ENCODE measurements at regions not wholly inside any gene's neighbourhood (a gene's known extent, or its start where the extent isn't known, plus 50 kb on each side); places are given as distances from the start of the nearest gene placed in this dataset.

- H3K4me3 ChIP-seq (ENCODE audit: low read length), result no peak overlapping the region
- no peaks in the 10 kb centered on the region for H3K9me3 ChIP-seq (replicated peaks; ENCODE audit: low read length)
- no peaks in the 10 kb centered on the region for H3K36me3 ChIP-seq (ENCODE audit: insufficient read depth, low read length)
- H3K4me2 ChIP-seq (ENCODE audit: low read length), result no peak overlapping the region
- no peaks in the 10 kb centered on the region for H3K27me3 ChIP-seq (ENCODE audit: control insufficient read depth, insufficient read depth, low read length)
- H3K9ac ChIP-seq (ENCODE audit: low read depth, low read length), result no peak overlapping the region
- H3K4me1 ChIP-seq (ENCODE audit: control insufficient read depth, insufficient read depth, low read length), result peaks cover 22% of the 10 kb centered on the region
Observed at GRCh38 chr5:98463676-98464075, 309.8 kb upstream of the RGMB start.

- no peaks in the 10 kb centered on the region for H3K27me3 ChIP-seq (ENCODE audit: control insufficient read depth, insufficient read depth, low read length)
- peaks cover 26% of the 10 kb centered on the region for H3K4me1 ChIP-seq (ENCODE audit: control insufficient read depth, insufficient read depth, low read length)
- H3K4me2 ChIP-seq (ENCODE audit: low read length), result no peak overlapping the region
- no peaks in the 10 kb centered on the region for H3K9me3 ChIP-seq (replicated peaks; ENCODE audit: low read length)
- no peak overlapping the region for H3K9ac ChIP-seq (ENCODE audit: low read depth, low read length)
- H3K4me3 ChIP-seq (ENCODE audit: low read length), result no peak overlapping the region
- H3K36me3 ChIP-seq (ENCODE audit: insufficient read depth, low read length), result no peaks in the 10 kb centered on the region
Observed at GRCh38 chr5:98464737-98465330, 308.6 kb upstream of the RGMB start.

GRCh38 chr5:98468188-98468869 lies 305.1 kb upstream of the RGMB start:
- Histone ChIP-seq H3K9me3 (replicated peaks; ENCODE audit: low read length) (no peaks in the 10 kb centered on the region), H3K36me3 (ENCODE audit: insufficient read depth, low read length) (no peaks in the 10 kb centered on the region), H3K27me3 (ENCODE audit: control insufficient read depth, insufficient read depth, low read length) (no peaks in the 10 kb centered on the region), H3K4me3 (ENCODE audit: low read length) (peak overlapping the region; percentile 39), H3K4me2 (ENCODE audit: low read length) (peak overlapping the region; percentile 70), H3K9ac (ENCODE audit: low read depth, low read length) (peak overlapping the region; percentile 72), H3K4me1 (ENCODE audit: control insufficient read depth, insufficient read depth, low read length) (peaks cover 20% of the 10 kb centered on the region)

GRCh38 chr5:98470747-98471146 lies 302.7 kb upstream of the RGMB start:
- peaks cover 24% of the 10 kb centered on the region for H3K4me1 ChIP-seq (ENCODE audit: control insufficient read depth, insufficient read depth, low read length)
- H3K9me3 ChIP-seq (replicated peaks; ENCODE audit: low read length), result no peaks in the 10 kb centered on the region
- H3K9ac ChIP-seq (ENCODE audit: low read depth, low read length), result no peak overlapping the region
- no peak overlapping the region for H3K4me2 ChIP-seq (ENCODE audit: low read length)
- no peaks in the 10 kb centered on the region for H3K36me3 ChIP-seq (ENCODE audit: insufficient read depth, low read length)
- H3K27me3 ChIP-seq (ENCODE audit: control insufficient read depth, insufficient read depth, low read length), result no peaks in the 10 kb centered on the region
- no peak overlapping the region for H3K4me3 ChIP-seq (ENCODE audit: low read length)

GRCh38 chr5:98471458-98471857 lies 302.0 kb upstream of the RGMB start:
- Histone ChIP-seq H3K9ac (ENCODE audit: low read depth, low read length) (no peak overlapping the region), H3K36me3 (ENCODE audit: insufficient read depth, low read length) (no peaks in the 10 kb centered on the region), H3K27me3 (ENCODE audit: control insufficient read depth, insufficient read depth, low read length) (no peaks in the 10 kb centered on the region), H3K4me2 (ENCODE audit: low read length) (no peak overlapping the region), H3K4me1 (ENCODE audit: control insufficient read depth, insufficient read depth, low read length) (peaks cover 29% of the 10 kb centered on the region), H3K9me3 (replicated peaks; ENCODE audit: low read length) (no peaks in the 10 kb centered on the region), H3K4me3 (ENCODE audit: low read length) (no peak overlapping the region)

- Histone ChIP-seq H3K27me3 (ENCODE audit: control insufficient read depth, insufficient read depth, low read length) (no peaks in the 10 kb centered on the region), H3K4me1 (ENCODE audit: control insufficient read depth, insufficient read depth, low read length) (peaks cover 10% of the 10 kb centered on the region), H3K4me2 (ENCODE audit: low read length) (no peak overlapping the region), H3K4me3 (ENCODE audit: low read length) (no peak overlapping the region), H3K36me3 (ENCODE audit: insufficient read depth, low read length) (no peaks in the 10 kb centered on the region), H3K9me3 (replicated peaks; ENCODE audit: low read length) (no peaks in the 10 kb centered on the region), H3K9ac (ENCODE audit: low read depth, low read length) (no peak overlapping the region)
Observed at GRCh38 chr5:98474216-98474615, 299.2 kb upstream of the RGMB start.

- Histone ChIP-seq H3K9me3 (replicated peaks; ENCODE audit: low read length) (no peaks in the 10 kb centered on the region), H3K4me2 (ENCODE audit: low read length) (no peak overlapping the region), H3K36me3 (ENCODE audit: insufficient read depth, low read length) (no peaks in the 10 kb centered on the region), H3K9ac (ENCODE audit: low read depth, low read length) (no peak overlapping the region), H3K4me1 (ENCODE audit: control insufficient read depth, insufficient read depth, low read length) (peaks cover 10% of the 10 kb centered on the region), H3K27me3 (ENCODE audit: control insufficient read depth, insufficient read depth, low read length) (no peaks in the 10 kb centered on the region), H3K4me3 (ENCODE audit: low read length) (no peak overlapping the region)
Observed at GRCh38 chr5:98474782-98475181, 298.7 kb upstream of the RGMB start.

GRCh38 chr5:98482321-98483300 lies 290.9 kb upstream of the RGMB start:
- peaks cover 18% of the 10 kb centered on the region for H3K4me1 ChIP-seq (ENCODE audit: control insufficient read depth, insufficient read depth, low read length)
- no peaks in the 10 kb centered on the region for H3K9me3 ChIP-seq (replicated peaks; ENCODE audit: low read length)
- H3K4me3 ChIP-seq (ENCODE audit: low read length), result peak overlapping the region; percentile 3
- H3K27me3 ChIP-seq (ENCODE audit: control insufficient read depth, insufficient read depth, low read length), result no peaks in the 10 kb centered on the region
- H3K9ac ChIP-seq (ENCODE audit: low read depth, low read length), result no peak overlapping the region
- no peaks in the 10 kb centered on the region for H3K36me3 ChIP-seq (ENCODE audit: insufficient read depth, low read length)
- H3K4me2 ChIP-seq (ENCODE audit: low read length), result peak overlapping the region; percentile 29

GRCh38 chr5:98483301-98483685 lies 290.2 kb upstream of the RGMB start:
- Histone ChIP-seq H3K4me1 (ENCODE audit: control insufficient read depth, insufficient read depth, low read length) (peaks cover 18% of the 10 kb centered on the region), H3K9ac (ENCODE audit: low read depth, low read length) (no peak overlapping the region), H3K27me3 (ENCODE audit: control insufficient read depth, insufficient read depth, low read length) (no peaks in the 10 kb centered on the region), H3K4me2 (ENCODE audit: low read length) (no peak overlapping the region), H3K36me3 (ENCODE audit: insufficient read depth, low read length) (no peaks in the 10 kb centered on the region), H3K4me3 (ENCODE audit: low read length) (no peak overlapping the region), H3K9me3 (replicated peaks; ENCODE audit: low read length) (no peaks in the 10 kb centered on the region)

- peaks cover 8% of the 10 kb centered on the region for H3K4me1 ChIP-seq (ENCODE audit: control insufficient read depth, insufficient read depth, low read length)
- no peak overlapping the region for H3K4me2 ChIP-seq (ENCODE audit: low read length)
- no peaks in the 10 kb centered on the region for H3K27me3 ChIP-seq (ENCODE audit: control insufficient read depth, insufficient read depth, low read length)
- no peaks in the 10 kb centered on the region for H3K36me3 ChIP-seq (ENCODE audit: insufficient read depth, low read length)
- H3K9ac ChIP-seq (ENCODE audit: low read depth, low read length), result no peak overlapping the region
- H3K4me3 ChIP-seq (ENCODE audit: low read length), result no peak overlapping the region
- H3K9me3 ChIP-seq (replicated peaks; ENCODE audit: low read length), result no peaks in the 10 kb centered on the region
Observed at GRCh38 chr5:98489021-98489420, 284.4 kb upstream of the RGMB start.

GRCh38 chr5:98490348-98490747 lies 283.1 kb upstream of the RGMB start:
- Histone ChIP-seq H3K9ac (ENCODE audit: low read depth, low read length) (no peak overlapping the region), H3K4me2 (ENCODE audit: low read length) (no peak overlapping the region), H3K4me1 (ENCODE audit: control insufficient read depth, insufficient read depth, low read length) (peaks cover 8% of the 10 kb centered on the region), H3K4me3 (ENCODE audit: low read length) (no peak overlapping the region), H3K9me3 (replicated peaks; ENCODE audit: low read length) (no peaks in the 10 kb centered on the region), H3K36me3 (ENCODE audit: insufficient read depth, low read length) (no peaks in the 10 kb centered on the region), H3K27me3 (ENCODE audit: control insufficient read depth, insufficient read depth, low read length) (no peaks in the 10 kb centered on the region)
